ENCODE measurements at regions not wholly inside any gene's neighbourhood (a gene's known extent, or its start where the extent isn't known, plus 50 kb on each side); places are given as distances from the start of the nearest gene placed in this dataset.

GRCh38 chr4:11487868-11488544 is 59.3 kb upstream of the HS3ST1 start:
- TF ChIP-seq CTCF (IDR thresholded peaks at IDR 0.05 in 8 of 11, conservative IDR thresholded peaks at IDR 0.05 in 3 of 11) (no peak), POLR2AphosphoS5 (IDR thresholded peaks at IDR 0.05) (no peak)
